GM19438 (cell line): ENCODE measurements at regions not wholly inside any gene's neighbourhood (a gene's known extent, or its start where the extent isn't known, plus 50 kb on each side); places are given as distances from the start of the nearest gene placed in this dataset.
"Not testable (repeated sequence)": the region's sequence is repeated elsewhere in the genome, so short reads cannot be mapped to it uniquely, and the experiment has no call there.

Experiments used
- ATAC-seq: cut with Tn5 transposase; IDR thresholded peaks from one replicate; pipeline ENCODE4 v1.9.1; 2021; ENCODE audit warnings: low read depth; ENCODE audit not compliant: unreplicated experiment

GRCh38 chr5:68688547-68688946 lies 405.3 kb upstream of the SLC30A5 start:
- ATAC-seq: no peak

GRCh38 chr5:68689010-68689409 lies 404.8 kb upstream of the SLC30A5 start:
- no peak for ATAC-seq

GRCh38 chr5:68691874-68692273 lies 401.9 kb upstream of the SLC30A5 start:
- ATAC-seq: not testable (repeated sequence)

- no peak for ATAC-seq
Observed at GRCh38 chr5:68698025-68698940, 395.5 kb upstream of the SLC30A5 start.

- ATAC-seq: no peak
Observed at GRCh38 chr5:68699966-68700365, 393.8 kb upstream of the SLC30A5 start.

- no peak for ATAC-seq
Observed at GRCh38 chr5:68707575-68707974, 386.2 kb upstream of the SLC30A5 start.

- ATAC-seq: no peak
Observed at GRCh38 chr5:68708156-68708841, 385.5 kb upstream of the SLC30A5 start.

- no peak for ATAC-seq
Observed at GRCh38 chr5:68708842-68709170, 385.0 kb upstream of the SLC30A5 start.

GRCh38 chr5:68709239-68709638 lies 384.6 kb upstream of the SLC30A5 start:
- ATAC-seq: no peak

GRCh38 chr5:68710514-68710913 lies 383.3 kb upstream of the SLC30A5 start:
- ATAC-seq: peak; percentile 39

- peak; percentile 94 for ATAC-seq
Observed at GRCh38 chr5:68711293-68712200, 382.3 kb upstream of the SLC30A5 start.

- ATAC-seq: no peak
Observed at GRCh38 chr5:68714810-68715209, 379.0 kb upstream of the SLC30A5 start.

GRCh38 chr5:68720884-68721610 lies 372.8 kb upstream of the SLC30A5 start:
- no peak for ATAC-seq

- ATAC-seq: no peak
Observed at GRCh38 chr5:68722357-68722756, 371.5 kb upstream of the SLC30A5 start.

- ATAC-seq: no peak
Observed at GRCh38 chr5:68725905-68726683, 367.7 kb upstream of the SLC30A5 start.

- ATAC-seq: no peak
Observed at GRCh38 chr5:68727931-68728330, 365.9 kb upstream of the SLC30A5 start.

- ATAC-seq: no peak
Observed at GRCh38 chr5:68729678-68730077, 364.1 kb upstream of the SLC30A5 start.

- ATAC-seq: no peak
Observed at GRCh38 chr5:68730220-68730978, 363.4 kb upstream of the SLC30A5 start.
